Activated CD4-positive, alpha-beta T cell treated with anti-CD3 and anti-CD28 coated beads, Interleukin-2, Interleukin-4, amounts not matched to agents 100 ng/mL and 50 ng/mL, durations not matched to agents 16 hours and 8 hours (primary cell): ENCODE measurements at regions not wholly inside any gene's neighbourhood (a gene's known extent, or its start where the extent isn't known, plus 50 kb on each side); places are given as distances from the start of the nearest gene placed in this dataset.
"Not testable (repeated sequence)": the region's sequence is repeated elsewhere in the genome, so short reads cannot be mapped to it uniquely, and the experiment has no call there.

ENCODE experiments used
- DNase-seq: peaks from one replicate; pipeline ENCODE4 v3.0.0-alpha.2; 2020; ENCODE audit warnings: low spot score

- no peak for DNase-seq
These were observed 313.7 kb upstream of the CDH5 start for GRCh38 chr16:66052745-66053144.

- no peak for DNase-seq
These were observed 315.5 kb upstream of the CDH5 start for GRCh38 chr16:66050991-66051390.

GRCh38 chr16:66049865-66050264, 316.6 kb upstream of the CDH5 start:
- no peak for DNase-seq

- no peak for DNase-seq
These were observed 320.9 kb upstream of the CDH5 start for GRCh38 chr16:66045626-66046025.

- DNase-seq: no peak
These were observed 321.9 kb upstream of the CDH5 start for GRCh38 chr16:66044556-66044955.

GRCh38 chr16:66044089-66044488, 322.4 kb upstream of the CDH5 start:
- no peak for DNase-seq

- DNase-seq: no peak
These were observed 323.2 kb upstream of the CDH5 start for GRCh38 chr16:66043326-66043725.

GRCh38 chr16:66042341-66042740, 324.1 kb upstream of the CDH5 start:
- DNase-seq: no peak

- DNase-seq: no peak
These were observed 324.6 kb upstream of the CDH5 start for GRCh38 chr16:66041907-66042306.

- DNase-seq: no peak
These were observed 326.7 kb upstream of the CDH5 start for GRCh38 chr16:66039793-66040192.

- no peak for DNase-seq
These were observed 329.4 kb upstream of the CDH5 start for GRCh38 chr16:66036793-66037715.

- no peak for DNase-seq
These were observed 330.3 kb upstream of the CDH5 start for GRCh38 chr16:66036184-66036583.

GRCh38 chr16:66035096-66035495, 331.4 kb upstream of the CDH5 start:
- no peak for DNase-seq

- no peak for DNase-seq
These were observed 333.6 kb upstream of the CDH5 start for GRCh38 chr16:66032841-66033240.

GRCh38 chr16:66030036-66030435, 336.5 kb upstream of the CDH5 start:
- DNase-seq: no peak

GRCh38 chr16:66028510-66029216, 337.8 kb upstream of the CDH5 start:
- DNase-seq: no peak

GRCh38 chr16:66026787-66027330, 339.6 kb upstream of the CDH5 start:
- DNase-seq: no peak

- DNase-seq: no peak
These were observed 340.3 kb upstream of the CDH5 start for GRCh38 chr16:66026211-66026610.

GRCh38 chr16:66025751-66026150, 340.7 kb upstream of the CDH5 start:
- DNase-seq: no peak

GRCh38 chr16:66024567-66024966, 341.9 kb upstream of the CDH5 start:
- DNase-seq: not testable (repeated sequence)

GRCh38 chr16:66023481-66023880, 343.0 kb upstream of the CDH5 start:
- no peak for DNase-seq

- peak; percentile 1 for DNase-seq
These were observed 345.8 kb upstream of the CDH5 start for GRCh38 chr16:66020642-66021041.

- no peak for DNase-seq
These were observed 346.4 kb upstream of the CDH5 start for GRCh38 chr16:66020046-66020445.
